ENCODE measurements at regions not wholly inside any gene's neighbourhood (a gene's known extent, or its start where the extent isn't known, plus 50 kb on each side); places are given as distances from the start of the nearest gene placed in this dataset.

GRCh38 chr2:62447411-62447810 lies 58.6 kb downstream of the TMEM17 start:
- H3K9ac ChIP-seq (ENCODE audit: low read length): no peak overlapping the region
- no peak overlapping the region for H3K4me2 ChIP-seq (ENCODE audit: low read length)
- no peaks in the 10 kb centered on the region for H3K9me3 Mint-ChIP-seq (ENCODE audit: unreplicated experiment)
- H3K4me1 ChIP-seq (ENCODE audit: insufficient read depth, low read length): no peaks in the 10 kb centered on the region
- DNase-seq (ENCODE audit: low read depth) (no peak), FAIRE-seq (no peak)
- H4K20me1 ChIP-seq (ENCODE audit: insufficient read depth, low read length): no peaks in the 10 kb centered on the region
- no peak overlapping the region for H3K27ac ChIP-seq (ENCODE audit: low read depth, low read length)
- no peaks in the 10 kb centered on the region for H3K4me1 Mint-ChIP-seq (ENCODE audit: low read depth, unreplicated experiment)
- H3K79me2 ChIP-seq (ENCODE audit: insufficient read depth, low read length): no peaks in the 10 kb centered on the region
- no peak overlapping the region for H3K4me3 ChIP-seq (ENCODE audit: insufficient read depth, low read depth, low read length)
- H3K9me3 ChIP-seq (ENCODE audit: insufficient read depth, low read depth, low read length): no peaks in the 10 kb centered on the region
- H3K27ac Mint-ChIP-seq (ENCODE audit: unreplicated experiment): no peak overlapping the region
- no peak overlapping the region for H3K4me3 Mint-ChIP-seq (ENCODE audit: unreplicated experiment)
- TF ChIP-seq EZH2 (IDR thresholded peaks at IDR 0.05; ENCODE audit: insufficient read depth, low read length) (no peak), CTCF (IDR thresholded peaks at IDR 0.05; ENCODE audit: insufficient read depth, low read depth, low read length) (no peak)
- H2AFZ ChIP-seq (ENCODE audit: low read depth, low read length): no peak overlapping the region
- H3K36me3 Mint-ChIP-seq (ENCODE audit: low read depth, unreplicated experiment): no peaks in the 10 kb centered on the region
- H3K27me3 ChIP-seq (ENCODE audit: insufficient read depth, low read length): no peaks in the 10 kb centered on the region
- H3K27me3 Mint-ChIP-seq (ENCODE audit: low read depth, unreplicated experiment): peaks cover 9% of the 10 kb centered on the region
- no peaks in the 10 kb centered on the region for H3K36me3 ChIP-seq (ENCODE audit: insufficient read depth, low read length)

- Histone ChIP-seq H3K4me3 (ENCODE audit: insufficient read depth, low read depth, low read length) (no peak overlapping the region), H3K9me3 (ENCODE audit: insufficient read depth, low read depth, low read length) (no peaks in the 10 kb centered on the region), H3K4me2 (ENCODE audit: low read length) (no peak overlapping the region), H2AFZ (ENCODE audit: low read depth, low read length) (no peak overlapping the region), H4K20me1 (ENCODE audit: insufficient read depth, low read length) (no peaks in the 10 kb centered on the region), H3K36me3 (ENCODE audit: insufficient read depth, low read length) (no peaks in the 10 kb centered on the region), H3K79me2 (ENCODE audit: insufficient read depth, low read length) (no peaks in the 10 kb centered on the region), H3K27me3 (ENCODE audit: insufficient read depth, low read length) (no peaks in the 10 kb centered on the region), H3K4me1 (ENCODE audit: insufficient read depth, low read length) (no peaks in the 10 kb centered on the region), H3K27ac (ENCODE audit: low read depth, low read length) (no peak overlapping the region), H3K9ac (ENCODE audit: low read length) (no peak overlapping the region)
- FAIRE-seq (no peak), DNase-seq (ENCODE audit: low read depth) (no peak)
- H3K9me3 Mint-ChIP-seq (ENCODE audit: unreplicated experiment): no peaks in the 10 kb centered on the region
- H3K27me3 Mint-ChIP-seq (ENCODE audit: low read depth, unreplicated experiment): peaks cover 11% of the 10 kb centered on the region
- H3K27ac Mint-ChIP-seq (ENCODE audit: unreplicated experiment): no peak overlapping the region
- H3K4me3 Mint-ChIP-seq (ENCODE audit: unreplicated experiment): no peak overlapping the region
- no peaks in the 10 kb centered on the region for H3K36me3 Mint-ChIP-seq (ENCODE audit: low read depth, unreplicated experiment)
- H3K4me1 Mint-ChIP-seq (ENCODE audit: low read depth, unreplicated experiment): no peaks in the 10 kb centered on the region
- TF ChIP-seq EZH2 (IDR thresholded peaks at IDR 0.05; ENCODE audit: insufficient read depth, low read length) (no peak), CTCF (IDR thresholded peaks at IDR 0.05; ENCODE audit: insufficient read depth, low read depth, low read length) (no peak)
These were observed 59.5 kb downstream of the TMEM17 start for GRCh38 chr2:62446491-62446890.

GRCh38 chr2:62443886-62444285 lies 62.1 kb downstream of the TMEM17 start:
- Histone ChIP-seq H3K9ac (ENCODE audit: low read length) (no peak overlapping the region), H4K20me1 (ENCODE audit: insufficient read depth, low read length) (no peaks in the 10 kb centered on the region), H3K79me2 (ENCODE audit: insufficient read depth, low read length) (no peaks in the 10 kb centered on the region), H3K27me3 (ENCODE audit: insufficient read depth, low read length) (no peaks in the 10 kb centered on the region), H3K9me3 (ENCODE audit: insufficient read depth, low read depth, low read length) (no peaks in the 10 kb centered on the region), H2AFZ (ENCODE audit: low read depth, low read length) (no peak overlapping the region), H3K4me1 (ENCODE audit: insufficient read depth, low read length) (no peaks in the 10 kb centered on the region), H3K4me2 (ENCODE audit: low read length) (no peak overlapping the region), H3K36me3 (ENCODE audit: insufficient read depth, low read length) (no peaks in the 10 kb centered on the region), H3K27ac (ENCODE audit: low read depth, low read length) (no peak overlapping the region), H3K4me3 (ENCODE audit: insufficient read depth, low read depth, low read length) (no peak overlapping the region)
- Mint-ChIP-seq H3K27ac (ENCODE audit: unreplicated experiment) (no peak overlapping the region), H3K27me3 (ENCODE audit: low read depth, unreplicated experiment) (peaks cover 13% of the 10 kb centered on the region), H3K36me3 (ENCODE audit: low read depth, unreplicated experiment) (peaks cover 3% of the 10 kb centered on the region), H3K9me3 (ENCODE audit: unreplicated experiment) (no peaks in the 10 kb centered on the region), H3K4me3 (ENCODE audit: unreplicated experiment) (no peak overlapping the region), H3K4me1 (ENCODE audit: low read depth, unreplicated experiment) (no peaks in the 10 kb centered on the region)
- FAIRE-seq (no peak), DNase-seq (ENCODE audit: low read depth) (no peak)
- TF ChIP-seq EZH2 (IDR thresholded peaks at IDR 0.05; ENCODE audit: insufficient read depth, low read length) (no peak), CTCF (IDR thresholded peaks at IDR 0.05; ENCODE audit: insufficient read depth, low read depth, low read length) (no peak)
